Stimulated activated CD8-positive, alpha-beta memory T cell treated with anti-CD3 and anti-CD28 coated beads, Interleukin-4, amount 100 ng/mL, for 1 hour (primary cell): ENCODE measurements at regions not wholly inside any gene's neighbourhood (a gene's known extent, or its start where the extent isn't known, plus 50 kb on each side); places are given as distances from the start of the nearest gene placed in this dataset.
A peak's percentile ranks its signal among the peaks of the same experiment; 100 is the strongest.

Experiments
- DNase-seq, 2 donors: peaks; one replicate each; pipeline ENCODE4 v3.0.0-alpha.2; 2020; ENCODE audit warnings: low read depth in 2 of 2, low spot score in 1 of 2

DNA sequence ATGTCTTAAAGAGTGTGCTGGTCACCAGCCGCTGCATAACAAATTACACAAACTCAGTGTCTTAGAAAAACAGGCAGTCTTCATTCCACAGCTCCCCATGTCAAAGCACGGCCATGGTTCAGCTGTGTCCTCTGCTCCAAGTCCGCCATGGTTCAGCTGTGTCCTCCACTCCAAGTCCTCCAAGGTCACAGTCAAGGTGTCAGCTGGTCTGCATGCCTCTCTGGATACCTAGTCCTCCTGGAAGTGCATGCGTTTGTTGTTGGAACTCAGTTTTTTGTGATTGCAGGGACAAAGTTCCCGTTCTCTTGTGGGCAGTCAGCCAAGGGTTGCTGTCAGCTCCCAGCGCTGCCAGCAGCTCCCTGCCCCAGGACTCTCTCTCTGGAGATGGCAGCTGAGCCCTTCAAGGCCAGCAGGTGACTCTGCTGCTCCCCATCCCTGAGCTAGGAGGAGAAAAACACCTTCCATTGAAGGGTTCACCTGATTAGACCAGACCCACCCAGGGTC lies 304.0 kb upstream of the MYT1L start:
- no peak for DNase-seq

DNA sequence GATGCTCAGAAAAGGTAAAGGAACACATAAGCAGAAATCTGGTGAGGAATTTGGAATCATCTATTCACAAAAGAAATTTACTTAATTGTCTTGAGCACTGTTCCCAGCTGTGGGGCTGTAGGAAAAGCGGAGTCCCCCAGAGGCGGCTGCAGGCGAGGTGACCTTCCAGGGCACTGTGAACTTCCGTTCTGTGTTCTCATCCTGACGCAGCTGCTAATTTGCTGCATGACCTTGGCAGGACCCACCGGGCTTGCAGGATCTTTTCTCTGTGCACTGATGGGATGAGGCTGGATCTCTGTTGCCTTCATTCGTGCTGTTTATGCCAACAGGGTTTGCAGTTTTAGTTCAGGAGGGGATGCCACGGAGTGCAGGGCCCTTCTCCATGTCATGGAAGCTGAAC lies 301.9 kb upstream of the MYT1L start:
- no peak for DNase-seq

DNA sequence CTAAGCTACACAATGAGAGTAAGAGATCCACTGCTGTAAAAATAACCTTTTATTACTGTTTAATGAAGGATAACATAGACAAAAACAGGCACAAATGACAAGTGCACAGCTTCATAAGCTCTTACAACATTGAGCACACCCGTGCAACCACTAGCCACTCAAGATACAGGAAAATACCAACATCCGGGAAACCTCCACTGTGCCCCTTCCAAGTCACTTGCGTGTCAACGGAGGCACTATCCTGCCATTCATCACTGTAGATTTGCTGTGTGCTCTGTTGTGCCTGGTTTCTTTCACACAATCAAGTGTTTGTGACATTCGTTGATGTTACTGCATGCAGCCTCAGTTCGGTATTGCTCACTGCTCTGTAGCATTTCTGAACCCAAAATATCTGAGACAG lies 292.9 kb upstream of the MYT1L start:
- DNase-seq, result no peak

DNA sequence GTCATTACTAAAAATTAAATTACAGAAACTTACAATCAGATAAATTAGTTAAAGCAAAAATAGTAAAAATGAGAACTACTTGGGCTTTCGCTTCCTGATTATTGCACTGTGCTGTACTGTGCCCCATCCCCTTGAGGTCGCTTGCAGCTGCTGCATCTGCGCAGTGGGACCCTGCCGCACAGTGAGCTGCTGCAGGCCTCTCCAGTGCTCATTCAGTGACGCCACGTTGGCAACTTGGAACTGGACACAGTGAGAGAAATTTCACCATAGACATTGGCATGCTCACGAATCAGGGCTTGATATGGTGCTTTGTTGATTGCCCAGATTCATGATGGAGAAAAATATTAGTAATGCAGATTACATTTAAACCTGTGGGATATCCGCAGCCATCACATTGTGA lies 290.8 kb upstream of the MYT1L start:
- DNase-seq, result no peak

DNA sequence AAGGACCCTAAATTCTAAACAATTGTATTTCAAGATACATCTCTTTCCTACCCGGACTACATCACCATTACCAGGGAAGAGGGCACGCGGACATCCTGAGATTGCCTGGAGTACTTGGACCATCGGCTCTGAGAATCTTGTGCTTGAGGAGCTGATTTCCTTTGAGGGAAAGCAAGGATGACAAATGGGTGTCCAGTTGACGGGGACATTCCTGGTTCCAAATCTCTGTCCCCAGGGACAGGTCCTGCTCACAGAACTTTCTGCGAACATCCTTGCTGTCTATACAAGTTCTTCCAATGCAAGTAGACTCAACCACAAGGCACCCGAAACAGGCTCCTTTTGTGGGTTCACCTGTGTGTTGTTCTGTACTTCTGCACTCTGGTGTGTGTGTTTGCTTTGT lies 289.5 kb upstream of the MYT1L start:
- DNase-seq, result no peak

DNA sequence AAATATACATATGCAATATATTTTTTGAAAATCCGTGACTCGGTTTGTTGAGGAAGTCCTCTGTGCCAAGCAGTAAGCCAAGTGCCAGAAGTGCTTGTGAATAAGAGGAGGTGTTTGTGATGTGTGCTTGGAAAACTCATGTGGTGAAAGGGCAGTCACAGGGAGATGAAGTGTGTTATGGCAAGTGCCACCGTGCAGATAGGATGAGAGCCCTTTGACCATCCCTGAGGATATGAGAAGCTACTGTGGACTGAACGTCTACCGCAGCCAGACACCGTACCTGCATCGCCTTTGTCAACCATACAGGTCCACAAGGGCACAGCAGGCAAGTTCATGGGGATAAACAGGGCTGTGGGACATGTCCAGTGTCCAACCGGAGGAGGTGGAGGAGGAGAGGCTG lies 288.9 kb upstream of the MYT1L start:
- DNase-seq, result no peak

DNA sequence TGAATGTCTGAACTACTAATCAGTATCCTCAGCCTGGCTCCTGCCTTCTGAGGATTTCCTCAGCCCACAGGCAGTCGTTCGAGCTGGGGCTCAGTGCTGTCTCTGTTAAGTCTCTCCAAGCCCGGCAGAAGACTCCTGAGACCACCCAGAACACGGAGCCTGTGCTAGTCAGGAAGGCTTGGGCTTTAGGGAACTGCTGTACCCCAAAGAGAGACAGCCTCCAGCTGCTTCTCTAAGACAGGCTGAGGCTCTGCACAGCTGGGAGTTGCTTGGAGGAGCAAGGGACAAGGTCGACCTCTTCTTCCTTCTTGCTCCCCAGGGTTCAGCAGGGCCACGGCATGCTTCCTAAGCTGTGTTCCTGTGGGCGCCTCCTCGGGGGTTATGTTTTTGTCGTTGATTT lies 283.4 kb upstream of the MYT1L start:
- DNase-seq, result no peak

DNA sequence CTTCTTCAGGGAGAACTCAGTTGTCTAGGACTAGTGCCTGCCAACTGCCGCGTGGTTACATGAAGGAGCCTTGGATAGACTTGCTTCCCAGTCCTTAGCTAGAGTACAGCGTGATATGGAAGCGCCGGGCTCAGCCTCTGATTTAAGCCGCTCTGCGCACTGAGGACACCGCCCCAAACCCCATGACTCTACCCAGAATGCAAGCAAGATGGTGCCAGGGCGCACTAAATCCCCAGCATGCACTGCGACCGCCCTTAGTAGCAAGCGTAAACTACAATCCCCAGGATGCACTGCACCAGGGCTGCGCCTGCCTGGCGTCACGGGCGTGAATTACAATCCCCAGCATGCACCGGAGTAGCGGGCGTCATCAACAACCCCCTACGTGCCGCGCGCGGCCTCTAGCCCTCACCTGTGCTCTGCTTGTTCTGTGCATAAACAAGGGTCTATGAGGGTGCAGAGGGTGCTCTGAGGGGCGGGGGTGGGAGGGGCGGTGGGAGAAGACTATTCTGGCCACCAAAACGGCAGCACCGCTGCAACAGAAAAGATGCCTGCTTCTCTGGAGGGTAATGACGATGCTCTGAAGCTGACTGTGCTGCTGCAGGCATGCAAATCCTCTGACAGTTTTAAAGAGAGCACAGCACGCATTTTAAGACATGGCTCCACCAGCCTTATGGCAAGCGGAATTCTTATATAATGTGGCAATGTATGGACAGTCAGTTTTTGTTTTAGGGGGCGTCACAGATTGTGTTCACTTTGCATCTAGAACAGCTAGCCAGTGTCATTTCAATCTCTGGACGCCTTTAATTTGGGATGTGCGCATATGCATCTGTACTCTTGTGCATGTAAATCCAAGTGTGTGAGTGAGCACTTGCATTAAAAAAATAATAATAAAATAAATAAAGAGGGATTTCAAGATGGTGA lies 282.5 kb upstream of the MYT1L start:
- DNase-seq, result peak; percentile 33 to 58

DNA sequence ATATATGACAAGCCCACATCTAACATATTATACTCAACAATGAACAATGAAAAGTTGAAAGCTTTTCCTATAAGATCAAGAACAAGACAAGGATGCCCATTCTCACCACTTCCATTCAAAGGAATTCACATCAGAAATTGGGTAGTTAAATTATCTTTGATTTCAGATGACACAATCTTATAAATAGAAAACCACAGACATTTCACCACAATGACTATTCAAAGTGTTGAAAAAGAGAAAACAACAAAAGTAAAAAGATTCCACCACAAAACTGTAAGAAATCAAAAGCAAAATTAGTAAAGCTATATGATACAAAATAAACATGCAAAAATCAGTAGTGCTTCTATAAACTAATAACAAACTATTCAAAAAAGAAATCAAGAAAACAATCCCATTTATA lies 279.7 kb upstream of the MYT1L start:
- DNase-seq, result no peak

DNA sequence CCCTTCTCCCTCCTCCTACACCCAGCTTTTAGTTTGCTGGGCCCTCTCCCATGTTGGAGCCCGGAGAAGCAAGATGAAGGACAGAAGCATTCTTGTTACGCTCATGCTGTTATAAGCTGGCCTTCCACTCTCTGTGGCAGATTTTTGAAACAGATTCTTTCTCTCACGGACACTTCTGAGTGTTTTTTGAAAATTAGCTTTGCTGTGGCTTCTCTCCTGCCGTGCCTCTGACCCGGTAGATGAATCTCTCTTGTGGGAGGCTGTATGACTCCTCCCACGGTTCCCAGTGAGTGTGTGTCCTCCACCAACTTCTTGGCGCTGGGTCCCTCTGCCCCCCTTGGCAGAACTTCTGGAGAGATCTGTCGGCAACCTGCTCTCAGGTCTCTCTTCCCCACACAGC lies 269.3 kb upstream of the MYT1L start:
- DNase-seq, result no peak

DNA sequence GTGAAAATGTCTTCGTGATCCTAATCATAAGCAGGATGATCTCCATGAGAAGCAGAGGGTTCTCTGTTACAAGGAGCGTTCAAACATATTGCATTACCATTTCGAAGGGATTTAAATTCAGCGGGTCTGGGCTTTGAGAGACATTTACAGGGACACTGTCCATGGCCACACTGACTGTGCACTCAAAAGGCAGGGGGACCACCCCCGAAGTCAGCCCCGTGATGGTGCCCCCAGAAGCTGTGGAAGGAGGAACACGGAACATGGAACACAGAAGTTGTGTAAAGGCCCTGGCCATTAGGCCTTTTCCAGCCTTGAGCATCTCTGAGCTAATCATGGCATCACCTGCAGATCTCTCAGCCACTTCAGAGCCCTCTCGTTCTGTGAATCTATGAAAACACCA lies 268.4 kb upstream of the MYT1L start:
- no peak for DNase-seq

DNA sequence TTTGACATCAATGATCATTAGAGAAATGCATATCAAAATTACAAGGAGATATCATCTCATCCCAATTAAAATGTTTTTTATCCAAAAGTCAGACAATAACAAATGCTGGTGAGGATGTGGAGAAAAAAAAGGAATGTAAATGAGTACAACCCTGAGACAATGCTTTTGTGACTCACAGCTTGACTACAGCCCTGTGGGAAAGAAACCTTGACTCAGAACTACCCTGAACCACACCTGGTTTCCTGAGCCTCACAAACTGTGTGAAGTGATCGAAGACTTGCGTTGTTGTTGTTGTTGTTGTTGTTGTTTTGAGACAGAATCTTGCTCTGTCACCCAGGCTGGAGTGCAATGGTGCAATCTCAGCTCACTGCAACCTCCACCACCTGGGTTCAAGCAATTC lies 266.6 kb upstream of the MYT1L start:
- DNase-seq, result no peak

DNA sequence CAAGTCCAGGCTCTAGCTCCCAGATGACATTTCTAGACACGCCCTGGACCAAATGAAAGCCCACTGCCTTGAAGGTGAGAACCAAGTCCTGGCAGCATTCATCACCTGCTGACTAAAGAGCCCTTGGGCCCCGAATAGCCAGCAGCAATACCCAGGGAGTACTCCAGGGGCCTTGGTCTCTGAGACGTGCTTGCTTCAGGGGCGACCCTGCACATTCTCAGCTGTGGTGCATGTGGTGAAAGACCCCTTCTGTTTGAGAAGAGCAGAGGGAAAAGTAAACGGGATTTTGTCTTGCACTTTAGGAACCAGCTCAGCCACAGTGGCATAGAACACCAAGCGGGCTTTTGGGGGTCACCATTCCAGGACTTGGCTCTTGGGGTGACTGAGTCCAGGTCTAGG lies 260.5 kb upstream of the MYT1L start:
- DNase-seq, result no peak

DNA sequence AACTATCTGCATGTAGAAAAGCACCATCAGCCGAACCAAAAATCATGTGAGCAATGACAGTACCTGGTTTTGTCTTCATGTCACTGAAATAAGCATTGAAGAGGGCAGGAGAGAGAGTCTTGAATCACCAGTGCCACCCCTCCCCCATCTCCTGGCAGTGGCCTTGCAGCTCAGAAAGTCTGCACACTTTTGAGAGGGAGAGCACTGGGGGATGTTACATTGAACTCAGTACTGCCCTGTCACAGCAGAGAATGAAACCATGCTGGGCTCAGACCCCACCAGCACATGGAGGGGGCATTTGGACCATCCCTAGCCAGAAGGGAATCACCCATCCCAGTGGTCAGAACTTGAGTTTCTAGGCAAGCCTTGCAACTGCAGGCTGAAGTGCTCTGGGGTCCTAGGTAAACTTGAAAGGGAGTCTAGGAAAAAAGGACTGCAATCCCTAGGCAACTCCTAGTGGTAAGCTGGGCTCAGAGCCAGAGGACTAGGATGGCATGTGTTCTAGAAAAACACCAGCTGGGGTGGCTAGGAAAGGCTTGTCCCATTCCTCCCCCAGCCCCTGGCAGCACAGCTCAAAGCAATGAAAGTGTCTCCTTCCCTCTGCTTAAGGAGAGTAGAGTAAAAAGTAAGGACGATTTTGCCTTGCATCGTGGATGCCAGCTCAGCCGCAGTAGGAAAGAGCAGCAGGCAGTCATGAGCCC lies 259.9 kb upstream of the MYT1L start:
- no peak for DNase-seq

DNA sequence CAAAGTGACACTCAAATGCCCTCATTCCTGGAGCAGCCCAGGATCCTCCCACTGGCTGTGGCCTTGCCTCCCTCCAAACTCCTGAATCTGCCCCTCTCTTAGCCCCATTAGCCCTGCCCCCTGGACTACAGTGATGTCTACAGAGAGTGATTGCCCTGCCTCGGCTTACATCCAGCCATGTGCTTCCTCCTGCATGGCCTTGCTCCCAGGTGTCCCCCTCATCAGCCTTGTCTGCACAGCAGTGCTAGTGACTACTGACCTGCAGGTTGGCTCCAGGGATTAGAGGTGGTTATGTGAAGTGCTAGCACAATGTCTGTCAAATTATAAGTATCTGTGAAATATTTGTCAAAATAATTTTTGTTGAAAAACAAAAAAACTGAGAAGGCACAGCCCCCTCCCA lies 259.1 kb upstream of the MYT1L start:
- no peak for DNase-seq

DNA sequence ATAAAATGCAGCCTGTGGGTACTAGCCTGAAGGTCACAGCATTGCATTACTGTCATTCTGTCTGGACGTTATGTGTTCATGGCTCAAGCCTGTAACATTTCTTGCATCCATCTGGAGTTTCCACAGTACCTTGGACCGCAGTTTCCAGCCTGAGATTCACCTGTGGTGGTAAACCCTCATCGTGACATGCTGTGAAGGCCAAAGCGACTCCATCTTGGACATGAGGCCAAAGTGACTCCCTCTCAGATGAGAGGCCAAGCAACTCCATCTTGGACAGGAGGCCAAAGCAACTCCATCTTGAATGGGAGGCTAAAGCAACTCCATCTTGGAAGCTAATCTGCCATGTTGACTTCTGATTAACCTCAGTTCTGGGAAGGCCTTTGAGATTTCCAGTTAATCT lies 257.7 kb upstream of the MYT1L start:
- DNase-seq, result no peak

DNA sequence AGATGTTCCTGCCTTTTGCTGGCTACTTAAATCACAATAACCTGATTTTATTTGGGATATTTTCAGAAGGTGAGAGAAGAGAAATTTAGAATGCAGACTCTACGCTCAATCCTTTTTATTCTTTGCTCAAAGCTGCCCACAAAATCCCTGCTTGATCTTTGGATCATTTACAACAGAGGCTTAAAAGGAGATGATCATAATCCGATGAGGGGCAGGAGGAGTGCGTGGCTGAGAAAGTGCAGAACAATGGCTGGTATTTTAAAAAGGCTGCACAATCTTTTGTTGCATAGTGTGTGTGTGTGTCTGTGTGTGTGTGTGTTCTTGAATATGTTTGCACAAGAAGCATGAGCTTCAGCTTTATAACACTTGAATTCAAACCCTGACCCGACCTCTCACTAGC lies 256.3 kb upstream of the MYT1L start:
- no peak for DNase-seq

DNA sequence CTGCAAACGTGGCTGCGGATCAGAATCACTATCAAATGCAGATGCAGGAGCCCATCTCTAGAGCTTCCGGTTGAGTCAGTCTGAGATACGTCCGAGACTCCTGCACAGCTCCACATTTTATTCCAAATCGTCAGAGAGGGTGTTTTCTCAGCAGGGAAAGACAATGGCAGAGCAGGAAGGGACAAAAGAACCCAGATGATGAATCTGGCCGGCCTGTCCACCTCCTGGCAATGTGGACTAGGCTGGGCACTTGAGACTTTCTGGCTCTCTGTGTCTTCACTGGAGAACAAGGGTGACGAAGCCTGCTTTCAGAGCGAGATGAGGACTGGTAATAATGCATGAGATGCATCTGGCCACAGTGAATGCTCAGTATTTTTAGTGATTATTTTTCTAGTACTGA lies 255.9 kb upstream of the MYT1L start:
- DNase-seq, result no peak

DNA sequence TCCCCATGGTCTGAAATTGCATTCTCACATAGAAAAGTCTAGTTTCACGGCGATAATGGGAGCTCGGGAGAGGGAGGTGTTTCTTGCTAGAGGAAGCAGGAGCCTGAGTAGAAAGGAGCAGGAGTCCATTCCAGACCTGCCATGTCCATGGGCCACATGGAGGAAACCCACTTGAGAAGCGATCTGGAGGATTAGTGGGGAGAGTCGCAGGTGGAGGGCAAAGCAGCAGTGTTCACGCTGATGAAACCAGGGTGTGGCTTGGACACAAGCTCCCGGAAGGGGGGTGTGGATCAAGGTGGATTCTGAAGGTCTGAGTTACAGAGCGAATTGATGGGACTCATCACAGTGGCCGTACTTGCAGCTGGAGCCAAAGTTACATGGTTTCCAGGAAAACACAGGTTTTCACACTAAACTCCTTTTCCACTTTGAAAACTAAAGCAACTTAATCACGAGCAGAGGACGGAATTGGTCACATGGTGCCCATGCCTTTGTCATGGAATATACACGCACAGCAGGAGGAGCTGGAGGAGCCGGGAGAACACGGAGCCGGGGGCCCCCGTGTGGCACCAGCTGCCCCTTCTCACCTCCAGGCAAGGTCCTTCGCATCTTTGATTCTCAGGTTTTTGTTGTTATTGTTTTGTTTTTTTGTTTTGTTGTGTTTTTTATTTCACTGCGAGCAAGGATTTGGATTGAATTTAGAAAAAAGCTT lies 255.1 kb upstream of the MYT1L start:
- DNase-seq, result no peak

DNA sequence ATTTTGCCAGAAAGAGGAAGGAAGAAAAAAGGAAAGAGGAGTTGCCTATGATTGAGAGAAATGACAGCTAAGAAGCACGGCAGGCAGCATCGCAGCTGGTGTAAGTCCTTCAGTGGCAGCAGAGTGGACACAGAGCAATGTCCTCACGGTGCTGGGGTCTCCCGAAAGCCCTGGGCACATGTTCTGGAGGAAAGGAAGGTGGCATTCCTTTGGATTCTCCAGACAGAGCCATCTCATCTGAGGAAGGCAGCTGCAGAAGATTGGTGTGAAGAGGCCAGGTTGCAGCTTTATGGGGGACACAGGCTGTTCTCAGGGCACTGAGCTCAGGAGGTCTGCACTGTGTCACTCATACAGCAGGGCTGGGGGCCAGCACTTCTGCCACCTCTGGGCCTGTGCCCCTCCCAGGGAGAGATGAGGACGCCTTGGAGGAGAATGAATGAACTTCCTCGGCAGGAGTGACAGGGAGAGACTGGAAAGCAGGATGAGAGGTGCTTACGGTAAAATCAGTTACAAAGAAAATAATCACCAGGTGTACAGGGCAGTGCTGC lies 252.0 kb upstream of the MYT1L start:
- no peak for DNase-seq

DNA sequence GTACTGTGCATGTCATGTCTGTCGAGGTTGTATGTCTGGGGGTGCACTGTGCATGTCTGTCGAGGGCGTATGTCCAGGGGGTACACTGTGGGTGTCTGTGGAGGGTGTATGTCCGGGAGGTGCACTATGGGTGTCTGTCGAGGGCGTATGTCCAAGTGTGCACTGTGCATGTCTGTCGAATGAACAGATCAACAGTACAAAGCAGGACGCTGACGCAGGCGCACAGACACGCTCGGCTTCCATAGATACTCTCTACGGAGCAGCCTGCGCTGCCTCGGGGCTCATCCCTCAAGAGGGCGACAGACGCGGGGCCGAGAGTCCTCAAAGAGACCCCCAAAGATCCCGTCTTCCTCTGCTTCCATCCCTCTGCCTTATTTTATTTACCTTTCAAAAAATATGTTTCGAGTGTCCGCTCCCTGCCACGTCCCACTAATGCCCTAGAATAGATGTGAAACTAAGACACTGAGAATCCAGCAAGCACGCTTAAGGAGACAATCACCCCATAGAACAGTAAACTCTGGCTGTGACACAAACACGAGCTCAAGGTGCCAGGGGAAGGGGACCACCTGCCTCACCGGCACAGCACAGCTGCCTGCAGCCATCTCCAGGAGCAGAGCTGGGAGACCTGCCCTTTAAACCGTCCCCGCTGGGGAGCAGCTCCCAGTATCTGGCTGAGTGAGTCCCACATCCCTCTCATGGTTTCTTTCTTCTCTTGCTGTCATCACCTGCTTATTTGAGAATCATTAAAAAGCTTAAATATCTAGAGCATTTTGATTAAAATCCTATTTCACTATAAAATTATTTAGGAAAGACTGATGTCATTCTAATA lies 250.5 kb upstream of the MYT1L start:
- DNase-seq, result no peak
